Inflammatory macrophage (primary cell): ENCODE measurements at regions not wholly inside any gene's neighbourhood (a gene's known extent, or its start where the extent isn't known, plus 50 kb on each side); places are given as distances from the start of the nearest gene placed in this dataset.

Experiments
- DNase-seq, 2 donors: peaks; one replicate each; pipeline ENCODE4 v3.0.0-alpha.2; 2020 to 2022

DNA sequence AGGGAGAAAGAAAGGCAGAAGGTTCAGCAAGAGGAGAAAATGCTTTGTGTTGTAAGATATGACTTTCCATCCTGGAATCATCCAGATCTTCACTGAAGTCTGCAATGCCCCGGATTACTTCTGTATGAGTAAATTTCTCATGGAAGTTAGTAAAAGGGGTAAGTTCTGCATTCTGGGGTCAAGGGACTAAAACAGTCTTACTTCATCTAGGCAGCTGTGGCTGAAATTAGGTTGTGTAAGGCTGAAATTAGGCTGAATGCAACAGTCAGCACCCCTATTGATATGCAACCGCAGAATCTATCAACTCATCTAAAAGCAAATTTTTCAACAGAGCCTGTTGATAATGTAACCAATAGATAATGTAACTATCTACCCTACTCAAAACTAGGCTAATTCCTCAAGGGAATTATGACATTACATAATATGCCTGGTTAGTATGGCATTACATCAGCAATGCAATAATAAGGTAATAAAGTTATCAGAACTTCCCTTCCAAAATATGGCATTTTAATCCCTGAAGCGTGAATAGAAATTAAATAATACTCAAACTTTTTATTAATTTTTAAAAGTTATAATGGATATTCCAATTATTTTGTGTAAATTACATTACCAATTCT is 671.7 kb upstream of the CITED2 start:
- peak; percentile 79 to 86 for DNase-seq

DNA sequence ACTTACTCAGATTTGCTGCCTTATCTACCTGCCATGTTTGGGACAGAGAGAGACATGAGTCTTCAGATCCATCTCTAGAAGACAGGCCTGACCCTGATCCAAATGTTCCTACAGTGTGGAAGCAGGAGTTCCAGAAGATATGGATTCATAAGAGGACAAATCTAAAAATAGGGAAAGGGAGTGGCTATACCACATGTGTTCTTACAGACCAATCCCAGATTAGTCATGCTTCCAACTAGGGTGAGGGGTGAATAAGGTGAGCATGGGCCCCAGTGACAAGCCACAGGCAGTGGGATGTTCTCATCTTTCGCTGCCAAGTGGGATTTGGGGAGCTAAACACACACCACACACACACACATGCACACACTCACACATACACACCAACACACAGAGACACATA is 670.7 kb upstream of the CITED2 start:
- DNase-seq: no peak

DNA sequence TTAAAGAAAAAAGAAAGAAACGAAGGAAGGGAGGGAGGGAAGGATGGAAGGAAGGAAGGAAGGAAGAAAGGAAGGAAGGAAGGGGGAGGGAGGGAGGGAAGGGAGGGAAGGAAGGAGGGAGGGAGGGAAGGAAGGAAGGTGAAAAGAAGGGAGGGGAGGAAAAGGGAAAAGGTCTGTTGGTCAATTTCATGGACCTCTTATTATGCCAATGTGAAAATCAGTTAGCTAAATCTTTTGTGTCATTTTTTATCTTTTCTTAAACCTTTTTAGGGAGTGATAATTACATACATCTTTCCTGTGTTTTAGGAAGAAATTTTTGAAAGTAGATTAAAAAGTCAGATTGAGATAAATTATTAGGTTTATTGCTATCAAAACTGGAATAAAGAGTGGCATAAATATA is 670.2 kb upstream of the CITED2 start:
- no peak for DNase-seq

- peak; percentile 67 to 82 for DNase-seq
Observed at GRCh38 chr6:140043762-140044378, 669.4 kb upstream of the CITED2 start.

DNA sequence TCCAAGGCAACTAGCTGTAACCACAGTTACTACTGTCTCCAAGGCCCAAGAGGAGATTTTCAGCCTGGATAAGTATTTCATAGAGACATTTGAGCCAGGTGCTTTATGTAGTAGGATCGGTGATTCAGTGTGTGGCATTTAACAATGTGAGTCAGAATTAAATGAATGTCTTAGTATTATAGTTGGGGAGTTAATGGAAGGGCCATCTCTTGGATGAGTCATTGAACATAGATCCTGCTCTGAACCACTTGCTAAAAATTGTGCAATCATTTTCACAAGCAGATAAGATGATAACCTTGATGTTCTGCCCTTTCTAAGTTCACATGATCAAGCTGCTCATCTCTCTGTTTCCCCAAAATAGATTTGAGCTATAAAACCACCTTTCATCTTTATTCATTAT is 668.9 kb upstream of the CITED2 start:
- DNase-seq: peak in 1 of 2 donors; percentile 20

DNA sequence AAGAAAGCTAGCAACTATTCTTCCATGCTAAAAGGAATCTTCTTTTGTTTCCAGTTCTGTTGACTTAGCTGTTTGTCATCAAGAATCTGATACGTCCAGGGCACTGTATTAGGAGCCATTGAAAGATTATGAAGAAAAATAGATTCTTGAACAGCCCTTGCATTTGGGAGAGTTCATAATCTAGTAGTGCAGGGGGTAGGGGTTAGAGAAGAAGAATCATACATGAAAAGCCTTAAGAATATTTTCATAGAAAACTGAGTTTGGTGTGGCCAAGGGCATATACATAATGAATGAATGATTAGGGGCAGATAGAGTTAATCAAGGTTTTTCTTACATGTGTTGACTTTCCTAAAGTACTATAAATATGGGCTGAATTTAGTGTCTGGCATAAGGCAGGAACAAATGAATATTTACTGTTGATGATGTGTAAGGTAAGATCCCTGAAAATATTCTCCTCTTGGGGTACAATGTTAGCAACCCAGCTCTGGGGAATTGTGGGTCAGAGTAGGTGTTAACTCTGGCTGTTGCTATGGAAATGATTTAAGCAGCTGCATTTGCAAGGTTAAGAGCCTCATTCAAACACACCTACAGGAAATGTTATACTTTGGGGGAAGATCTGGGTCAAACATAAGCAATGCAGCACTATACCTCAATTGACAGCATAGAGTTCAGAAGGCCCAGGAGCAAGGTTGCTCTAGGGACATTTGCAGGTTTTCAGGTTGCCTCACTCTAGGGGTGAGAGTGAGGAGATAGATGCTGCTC is 667.3 kb upstream of the CITED2 start:
- DNase-seq: no peak

DNA sequence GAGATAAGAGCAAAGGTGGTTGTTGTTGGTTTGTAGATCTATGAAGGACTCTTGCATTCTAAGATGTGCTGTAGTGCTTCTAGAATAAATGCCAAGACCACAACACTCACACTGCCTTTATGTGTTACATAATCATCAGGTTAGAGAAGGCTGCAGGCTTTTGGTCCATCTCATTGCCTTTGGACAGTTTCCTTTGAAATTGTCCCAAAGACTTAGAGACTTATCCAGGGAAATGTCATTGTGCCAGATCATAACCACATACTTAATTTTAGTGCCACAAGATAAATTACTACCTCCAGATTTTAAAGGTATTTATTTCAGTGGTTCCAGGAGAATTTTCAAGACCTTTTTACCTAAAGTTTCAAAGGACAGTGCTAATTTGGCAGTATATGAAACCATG is 666.6 kb upstream of the CITED2 start:
- DNase-seq: no peak

- DNase-seq: peak; percentile 52 to 62
Observed at GRCh38 chr6:140040396-140040795, 665.9 kb upstream of the CITED2 start.

GRCh38 chr6:140039364-140039763 is 664.9 kb upstream of the CITED2 start:
- peak; percentile 59 to 83 for DNase-seq

DNA sequence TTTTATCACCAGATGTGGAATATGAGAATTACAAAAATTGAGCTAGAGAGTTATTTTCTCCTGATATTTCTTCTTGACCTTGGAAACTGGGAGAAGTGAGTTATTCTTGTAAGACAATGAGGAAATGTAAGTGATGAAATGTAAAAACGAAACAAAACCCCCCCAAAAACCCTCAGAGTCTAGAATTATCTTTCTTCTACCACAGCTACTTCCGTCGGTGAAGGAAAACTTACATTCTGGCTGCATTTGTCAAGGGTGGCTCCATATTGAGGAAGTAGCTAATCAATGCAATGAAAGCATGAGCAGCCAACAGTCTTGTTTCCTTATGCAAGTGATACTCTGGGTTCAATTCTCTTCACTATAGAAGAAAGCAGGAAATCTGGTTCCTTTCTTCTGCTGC is 661.7 kb upstream of the CITED2 start:
- DNase-seq: peak; percentile 19 to 38

- no peak for DNase-seq
Observed at GRCh38 chr6:140032189-140032588, 657.7 kb upstream of the CITED2 start.

DNA sequence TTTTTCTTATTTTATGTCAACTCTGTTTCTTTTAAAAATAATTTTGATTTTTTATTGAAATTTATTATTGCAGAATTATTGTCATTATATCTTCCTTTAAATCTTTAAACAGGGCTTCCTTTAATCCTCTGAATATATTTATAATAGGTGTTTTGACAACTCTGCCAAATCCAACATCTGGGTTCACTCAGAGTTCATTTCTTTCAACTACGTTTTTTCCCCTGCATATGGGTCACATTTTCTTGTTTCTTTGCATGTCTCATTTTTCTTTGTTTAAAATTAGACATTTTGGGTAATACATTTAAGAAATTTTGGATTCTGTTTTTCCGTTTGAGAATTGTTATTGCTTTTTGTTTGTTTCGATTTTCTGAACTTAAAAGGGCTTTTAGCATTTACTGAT is 655.1 kb upstream of the CITED2 start:
- DNase-seq: no peak

- no peak for DNase-seq
Observed at GRCh38 chr6:140027219-140027618, 652.8 kb upstream of the CITED2 start.

DNA sequence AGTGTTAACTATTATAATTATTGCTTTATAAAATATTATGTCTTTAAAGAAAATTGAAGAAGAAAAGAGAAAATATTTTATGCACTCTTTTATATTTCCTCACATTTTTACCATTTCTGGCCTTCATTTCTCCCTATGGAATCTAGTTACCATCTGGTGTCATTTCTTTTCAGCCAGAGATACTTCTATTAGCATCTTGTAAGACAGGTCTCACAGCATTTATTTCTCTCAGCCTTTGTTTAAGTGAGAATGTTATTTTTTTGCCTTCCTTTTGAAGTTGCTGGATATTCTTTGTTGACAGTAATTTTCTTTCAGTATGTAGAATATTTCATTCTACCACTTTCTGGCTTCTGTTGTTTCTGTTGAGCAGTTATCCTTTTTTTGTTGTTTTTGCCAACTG is 652.1 kb upstream of the CITED2 start:
- no peak for DNase-seq

DNA sequence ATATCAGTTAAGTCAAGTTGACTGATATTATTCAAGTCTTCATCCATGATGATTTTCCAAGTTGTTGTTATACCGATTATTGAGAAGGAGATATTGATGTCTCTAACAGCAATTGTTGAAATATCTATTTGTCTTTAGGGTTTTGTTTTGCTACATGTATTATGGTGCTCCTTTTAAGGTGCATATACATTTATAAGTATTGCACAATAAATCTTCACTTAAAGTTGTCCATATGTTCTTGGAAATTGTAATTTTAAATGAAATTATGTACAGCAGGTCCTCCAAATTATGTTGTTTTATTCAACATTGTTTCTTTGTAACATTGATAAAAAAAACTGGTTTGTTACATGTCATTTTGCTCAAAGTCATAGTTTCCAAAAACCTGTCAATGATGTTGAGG is 650.7 kb upstream of the CITED2 start:
- DNase-seq: no peak

GRCh38 chr6:140020207-140020791 is 645.9 kb upstream of the CITED2 start:
- DNase-seq: no peak

- no peak for DNase-seq
Observed at GRCh38 chr6:140018588-140018987, 644.1 kb upstream of the CITED2 start.

DNA sequence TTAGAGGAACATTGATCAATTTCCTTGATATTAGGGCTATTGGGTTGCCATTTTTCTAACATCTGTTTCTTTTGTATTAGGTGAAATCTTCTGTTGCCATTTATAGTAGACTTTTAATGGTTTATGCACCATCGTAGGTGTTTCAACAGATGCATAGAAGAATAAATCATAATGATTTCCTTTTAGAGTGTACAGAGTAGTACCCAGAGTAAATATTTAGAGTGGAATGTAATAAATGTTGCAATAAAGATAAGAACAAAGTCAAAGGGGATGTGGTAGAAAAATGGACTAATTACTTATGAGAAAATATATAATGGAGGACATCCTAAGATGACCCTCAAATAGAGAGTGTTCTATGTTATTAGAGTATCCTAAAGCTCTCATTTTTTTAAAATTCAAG is 643.0 kb upstream of the CITED2 start:
- no peak for DNase-seq

GRCh38 chr6:140012150-140012549 is 637.7 kb upstream of the CITED2 start:
- peak; percentile 14 to 47 for DNase-seq

DNA sequence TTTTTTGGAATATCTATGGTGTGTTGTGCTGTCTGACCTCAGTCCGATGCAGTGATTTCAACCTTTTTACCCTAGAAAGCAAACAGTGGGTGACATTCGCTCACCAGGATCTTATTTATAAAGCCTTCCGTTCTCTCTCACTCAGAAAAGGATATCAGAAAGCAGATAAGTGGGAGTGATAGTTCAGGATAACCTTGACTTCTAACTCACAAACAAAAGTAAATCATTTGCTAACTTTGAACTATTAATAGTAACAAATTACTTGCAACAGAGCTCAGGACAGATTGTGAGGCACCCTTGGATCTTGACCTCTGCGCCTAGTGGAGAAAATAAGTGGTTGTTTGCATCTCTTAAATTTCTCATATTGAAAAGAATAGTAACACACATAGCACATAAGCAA is 637.1 kb upstream of the CITED2 start:
- no peak for DNase-seq

DNA sequence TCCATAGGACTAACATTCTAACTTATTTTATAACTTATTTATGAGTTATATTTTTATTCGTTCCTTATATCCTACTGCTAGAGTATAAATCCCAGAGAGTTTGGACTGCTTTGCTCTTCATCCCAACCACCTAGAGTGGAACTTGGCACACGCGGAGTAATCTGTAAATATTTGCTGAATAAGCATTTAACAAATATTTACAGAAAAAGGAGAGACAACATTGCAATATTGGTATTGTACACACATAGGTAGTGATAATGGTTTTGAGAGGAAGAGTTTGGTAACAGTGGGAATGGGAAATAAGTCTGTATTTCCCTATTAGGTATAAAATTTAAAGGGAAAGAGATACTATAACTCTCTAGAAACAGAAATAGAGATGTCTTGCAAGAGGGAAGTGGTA is 634.8 kb upstream of the CITED2 start:
- DNase-seq: no peak

DNA sequence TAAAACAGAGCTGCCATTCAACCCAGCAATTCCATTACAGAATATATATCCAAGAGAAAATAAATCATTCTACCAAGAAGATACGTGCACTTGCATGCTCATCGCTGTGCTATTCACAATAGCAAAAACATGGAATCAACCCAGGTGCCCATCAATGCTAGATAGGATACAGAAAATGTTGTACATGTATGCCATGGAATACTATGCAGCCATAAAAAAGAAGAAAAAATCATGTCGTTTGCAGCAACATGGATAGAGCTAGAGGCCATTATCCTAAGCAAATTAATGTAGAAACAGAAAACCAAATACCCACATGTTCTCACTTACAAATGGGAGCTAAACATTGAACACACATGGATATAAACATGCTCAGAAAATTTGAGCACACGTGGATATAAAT is 633.1 kb upstream of the CITED2 start:
- no peak for DNase-seq

DNA sequence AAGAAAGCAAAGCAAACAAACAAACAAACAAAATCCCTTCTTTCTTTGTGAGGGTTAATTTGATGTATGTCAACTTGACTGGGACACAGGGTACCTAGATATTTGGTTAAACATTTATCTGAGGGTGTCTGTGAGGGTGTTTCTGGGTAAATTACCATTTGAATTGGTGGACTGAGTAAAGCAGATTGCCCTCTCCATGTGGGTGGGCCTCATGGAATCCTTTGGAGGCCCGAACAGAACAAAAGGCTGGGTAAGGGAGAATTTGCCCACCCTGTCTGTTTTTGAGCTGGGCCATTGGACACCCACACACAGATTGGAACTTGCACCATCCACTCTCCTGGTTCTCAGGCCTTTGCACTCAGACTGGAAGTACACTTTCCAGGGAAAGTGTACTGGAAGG is 628.8 kb upstream of the CITED2 start:
- DNase-seq: no peak
